ENCODE measurements at regions not wholly inside any gene's neighbourhood (a gene's known extent, or its start where the extent isn't known, plus 50 kb on each side); places are given as distances from the start of the nearest gene placed in this dataset.

- TF ChIP-seq CTCF (IDR thresholded peaks at IDR 0.05) (no peak), POLR2AphosphoS5 (IDR thresholded peaks at IDR 0.05) (no peak)
Measured at GRCh38 chr17:77666881-77667395, 291.6 kb upstream of the TNRC6C start.

All from breast epithelium (tissue), 3 donors.